ENCODE measurements at regions not wholly inside any gene's neighbourhood (a gene's known extent, or its start where the extent isn't known, plus 50 kb on each side); places are given as distances from the start of the nearest gene placed in this dataset.

GRCh38 chr5:110324876-110325275 is 401.6 kb downstream of the TMEM232 start:
- no peaks in the 10 kb centered on the region for H3K27me3 ChIP-seq (replicated peaks in 1 of 2; ENCODE audit: control insufficient read depth in 2 of 2, insufficient read depth in 2 of 2, low read length in 1 of 2)
- H3K36me3 ChIP-seq (ENCODE audit: control insufficient read depth in 2 of 2, insufficient read depth in 2 of 2, low read length in 1 of 2), result no peaks in the 10 kb centered on the region
- H4K20me1 ChIP-seq (ENCODE audit: control insufficient read depth, insufficient read depth), result no peaks in the 10 kb centered on the region
- ChIA-PET POLR2A (no interaction called here), RAD21 (ENCODE audit: unreplicated experiment) (interaction anchor here (0.6 kb wide), 1 partner anchor 25 kb away, joined by 4 read pairs; no protein-coding TSS in a partner anchor), SMC1A (ENCODE audit: uncharacterized antibody, unreplicated experiment) (no interaction called here), CTCF (no interaction called here)
- no peaks in the 10 kb centered on the region for H3K4me1 ChIP-seq (ENCODE audit: control insufficient read depth, insufficient read depth, low read length)
- no TSS peak for BruUV-seq (replicated peaks)
- H3K9ac ChIP-seq (ENCODE audit: control insufficient read depth, insufficient read depth, low read length), result no peak overlapping the region
- no peak overlapping the region for H3K4me3 ChIP-seq
- in situ Hi-C loops (cut with MboI) (no loop called here), intact Hi-C loops (cut with micrococcal nuclease; ENCODE audit: unreplicated experiment) (no loop called here)
- no peaks in the 10 kb centered on the region for H3K79me2 ChIP-seq (ENCODE audit: control insufficient read depth, insufficient read depth, low read length)
- H3K4me2 ChIP-seq (ENCODE audit: control insufficient read depth, insufficient read depth), result no peak overlapping the region
- no peak overlapping the region for H3K27ac ChIP-seq (ENCODE audit: control insufficient read depth, insufficient read depth)
- FAIRE-seq (no peak), ATAC-seq (no peak), DNase-seq (ENCODE audit: low read depth, low spot score) (no peak)
- H2AFZ ChIP-seq (ENCODE audit: control insufficient read depth, low read depth, low read length), result no peak overlapping the region
- H3K9me3 ChIP-seq (replicated peaks; ENCODE audit: control insufficient read depth, insufficient read depth, low read length), result no peaks in the 10 kb centered on the region
- TF ChIP-seq NRF1 (conservative IDR thresholded peaks at IDR 0.05; ENCODE audit: low read depth, low read length), result no peak
- TF ChIP-seq TCF12 (IDR thresholded peaks at IDR 0.05; ENCODE audit: low read depth, low read length), result no peak
- TF ChIP-seq TARDBP (IDR thresholded peaks at IDR 0.05; ENCODE audit: borderline replicate concordance), result no peak
- 0% methylated on average over 1 of the region's 1 CpG for WGBS (ENCODE audit: insufficient coverage, insufficient replicate concordance, low lambda C conversion rate, missing lambda C conversion rate)

- RAD21 ChIA-PET (ENCODE audit: unreplicated experiment), result no interaction called here
- FAIRE-seq, result no peak
- no TSS peak for BruUV-seq (replicated peaks)
- ATAC-seq, result no peak
- Histone ChIP-seq H3K4me1 (ENCODE audit: control insufficient read depth, insufficient read depth, low read length) (no peaks in the 10 kb centered on the region), H3K4me2 (ENCODE audit: control insufficient read depth, insufficient read depth) (no peak overlapping the region), H3K4me3 (no peak overlapping the region), H3K9ac (ENCODE audit: control insufficient read depth, insufficient read depth, low read length) (no peak overlapping the region), H3K79me2 (ENCODE audit: control insufficient read depth, insufficient read depth, low read length) (no peaks in the 10 kb centered on the region), H2AFZ (ENCODE audit: control insufficient read depth, low read depth, low read length) (no peak overlapping the region), H3K36me3 (ENCODE audit: control insufficient read depth in 2 of 2, insufficient read depth in 2 of 2, low read length in 1 of 2) (no peaks in the 10 kb centered on the region), H3K27ac (ENCODE audit: control insufficient read depth, insufficient read depth) (no peak overlapping the region), H4K20me1 (ENCODE audit: control insufficient read depth, insufficient read depth) (no peaks in the 10 kb centered on the region), H3K27me3 (replicated peaks in 1 of 2; ENCODE audit: control insufficient read depth in 2 of 2, insufficient read depth in 2 of 2, low read length in 1 of 2) (no peaks in the 10 kb centered on the region), H3K9me3 (replicated peaks; ENCODE audit: control insufficient read depth, insufficient read depth, low read length) (no peaks in the 10 kb centered on the region)
- DNase-seq (ENCODE audit: low read depth, low spot score), result no peak
- TF ChIP-seq SRF (IDR thresholded peaks at IDR 0.05; ENCODE audit: low read depth in 2 of 2, low read length in 2 of 2) (no peak), SUPT20H (IDR thresholded peaks at IDR 0.05; ENCODE audit: borderline replicate concordance, control insufficient read depth, low read depth, low read length) (no peak), JUND (IDR thresholded peaks at IDR 0.05; ENCODE audit: low read depth, low read length) (no peak), ETV6 (conservative IDR thresholded peaks at IDR 0.05 in 1 of 2, IDR thresholded peaks at IDR 0.05 in 1 of 2; ENCODE audit: borderline replicate concordance in 1 of 2, low read depth in 1 of 2) (no peak), NR2C2 (IDR thresholded peaks at IDR 0.05; ENCODE audit: borderline replicate concordance, control insufficient read depth, insufficient read length, low read depth) (no peak), ZNF217 (IDR thresholded peaks at IDR 0.05) (no peak), HCFC1 (IDR thresholded peaks at IDR 0.05; ENCODE audit: low read length) (no peak)
- TF ChIP-seq, protein P1, sequence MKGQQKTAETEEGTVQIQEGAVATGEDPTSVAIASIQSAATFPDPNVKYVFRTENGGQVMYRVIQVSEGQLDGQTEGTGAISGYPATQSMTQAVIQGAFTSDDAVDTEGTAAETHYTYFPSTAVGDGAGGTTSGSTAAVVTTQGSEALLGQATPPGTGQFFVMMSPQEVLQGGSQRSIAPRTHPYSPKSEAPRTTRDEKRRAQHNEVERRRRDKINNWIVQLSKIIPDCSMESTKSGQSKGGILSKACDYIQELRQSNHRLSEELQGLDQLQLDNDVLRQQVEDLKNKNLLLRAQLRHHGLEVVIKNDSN (IDR thresholded peaks at IDR 0.05; ENCODE audit: borderline replicate concordance, extremely low read length, insufficient read depth, low read depth, low read length), result no peak
- intact Hi-C loops (cut with micrococcal nuclease; ENCODE audit: unreplicated experiment) (no loop called here), in situ Hi-C loops (cut with MboI) (no loop called here)
- SMC1A ChIA-PET (ENCODE audit: uncharacterized antibody, unreplicated experiment), result no interaction called here
- 33% methylated on average over 5 of the region's 5 CpGs for WGBS (ENCODE audit: insufficient coverage, insufficient replicate concordance, low lambda C conversion rate, missing lambda C conversion rate)
- POLR2A ChIA-PET, result no interaction called here
- CTCF ChIA-PET, result no interaction called here
These were observed 396.4 kb downstream of the TMEM232 start for GRCh38 chr5:110329955-110330525.

All from GM12878 (cell line).